ENCODE measurements at regions not wholly inside any gene's neighbourhood (a gene's known extent, or its start where the extent isn't known, plus 50 kb on each side); places are given as distances from the start of the nearest gene placed in this dataset.
A peak's percentile ranks its signal among the peaks of the same experiment; 100 is the strongest.
"Not testable (repeated sequence)": the region's sequence is repeated elsewhere in the genome, so short reads cannot be mapped to it uniquely, and the experiment has no call there.

DNA sequence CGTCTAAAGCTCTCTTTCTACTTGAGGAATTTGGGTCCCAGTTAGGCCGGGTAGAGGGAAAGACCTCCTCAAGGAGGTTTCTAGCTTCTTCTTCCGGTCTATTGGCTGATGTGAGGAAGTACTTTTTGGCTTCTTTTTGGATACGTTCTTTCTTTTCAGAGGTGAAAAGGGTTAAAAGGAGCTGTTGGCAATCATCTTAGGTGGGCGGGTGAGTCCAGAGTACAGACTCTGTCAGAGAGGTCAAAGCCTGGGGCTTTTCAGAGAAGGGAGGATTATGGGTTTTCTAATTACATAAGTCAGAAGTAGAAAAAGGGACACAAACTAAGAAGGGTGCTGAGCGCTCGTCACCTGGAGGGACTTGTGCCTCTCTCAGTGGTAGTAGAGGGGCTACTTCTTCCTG, 117.7 kb downstream of the UNC93B1 start:
- peak; percentile 21 to 39 for TF ChIP-seq POLR2A (IDR thresholded peaks at IDR 0.05)
- H3K9me3 ChIP-seq, H3K36me3 ChIP-seq, H3K4me1 ChIP-seq, H3K27me3 ChIP-seq: not testable (repeated sequence)
- Histone ChIP-seq H3K4me3 (peak overlapping the region in 3 of 4 donors; percentile 14 to 57 (median 47)), H3K27ac (peak overlapping the region; percentile 17 to 96 (median 78))
- peak in 1 of 3 donors; percentile 55 for DNase-seq

GRCh38 chr11:67885574-67885973, 118.3 kb downstream of the UNC93B1 start:
- not testable (repeated sequence) for H3K4me1 ChIP-seq, H3K36me3 ChIP-seq, H3K27me3 ChIP-seq, DNase-seq, H3K9me3 ChIP-seq
- Histone ChIP-seq H3K27ac (peak overlapping the region; percentile 26 to 96 (median 78)), H3K4me3 (peak overlapping the region in 2 of 4 donors; percentile 47 to 57)
- TF ChIP-seq, protein P1, sequence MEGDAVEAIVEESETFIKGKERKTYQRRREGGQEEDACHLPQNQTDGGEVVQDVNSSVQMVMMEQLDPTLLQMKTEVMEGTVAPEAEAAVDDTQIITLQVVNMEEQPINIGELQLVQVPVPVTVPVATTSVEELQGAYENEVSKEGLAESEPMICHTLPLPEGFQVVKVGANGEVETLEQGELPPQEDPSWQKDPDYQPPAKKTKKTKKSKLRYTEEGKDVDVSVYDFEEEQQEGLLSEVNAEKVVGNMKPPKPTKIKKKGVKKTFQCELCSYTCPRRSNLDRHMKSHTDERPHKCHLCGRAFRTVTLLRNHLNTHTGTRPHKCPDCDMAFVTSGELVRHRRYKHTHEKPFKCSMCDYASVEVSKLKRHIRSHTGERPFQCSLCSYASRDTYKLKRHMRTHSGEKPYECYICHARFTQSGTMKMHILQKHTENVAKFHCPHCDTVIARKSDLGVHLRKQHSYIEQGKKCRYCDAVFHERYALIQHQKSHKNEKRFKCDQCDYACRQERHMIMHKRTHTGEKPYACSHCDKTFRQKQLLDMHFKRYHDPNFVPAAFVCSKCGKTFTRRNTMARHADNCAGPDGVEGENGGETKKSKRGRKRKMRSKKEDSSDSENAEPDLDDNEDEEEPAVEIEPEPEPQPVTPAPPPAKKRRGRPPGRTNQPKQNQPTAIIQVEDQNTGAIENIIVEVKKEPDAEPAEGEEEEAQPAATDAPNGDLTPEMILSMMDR (IDR thresholded peaks at IDR 0.05): peak in 1 of 6 experiments; percentile 9

DNA sequence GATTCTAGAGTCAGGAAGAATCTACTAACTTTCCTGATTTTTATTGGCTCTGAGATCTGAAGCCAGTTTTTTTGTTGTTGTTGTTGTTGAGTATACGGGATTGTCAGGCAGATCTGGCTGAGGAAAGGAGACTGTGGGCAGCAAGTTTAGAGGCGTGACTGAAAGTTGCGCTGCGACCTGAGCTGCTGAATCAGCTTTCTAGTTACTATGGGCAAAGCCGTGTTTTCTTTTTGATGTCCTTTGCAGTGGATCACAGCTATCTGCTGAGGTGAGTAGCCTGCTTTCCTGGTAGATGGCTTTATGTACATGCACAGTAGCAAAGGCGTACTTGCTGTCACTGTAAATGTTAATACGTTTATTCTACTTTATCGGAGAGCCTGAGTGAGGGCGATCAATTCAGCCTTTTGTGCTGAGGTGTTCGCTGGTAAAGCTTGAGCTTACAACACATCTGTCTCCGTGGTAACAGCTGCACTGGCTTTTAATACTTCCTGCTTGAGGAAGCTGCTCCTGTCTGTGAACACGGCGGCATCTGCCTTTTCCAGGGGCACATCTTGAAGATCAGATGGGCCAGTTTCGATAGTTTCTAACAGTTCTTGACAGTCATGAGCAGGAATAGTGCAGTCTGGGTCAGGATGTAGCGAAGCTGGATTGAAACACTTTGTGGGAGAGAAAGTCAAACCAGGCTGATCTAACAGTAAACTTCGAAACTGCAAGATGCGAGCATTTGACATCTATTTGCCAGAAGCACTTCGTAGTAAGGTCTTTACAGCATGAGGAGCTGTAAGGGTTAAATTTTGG, 118.9 kb downstream of the UNC93B1 start:
- not testable (repeated sequence) for H3K9me3 ChIP-seq, H3K27me3 ChIP-seq, H3K4me1 ChIP-seq, H3K36me3 ChIP-seq
- peak overlapping the region in 3 of 4 donors; percentile 22 to 57 (median 47) for H3K4me3 ChIP-seq
- peak in 1 of 2 donors; percentile 6 for TF ChIP-seq POLR2A (IDR thresholded peaks at IDR 0.05)
- peak overlapping the region; percentile 26 to 96 (median 78) for H3K27ac ChIP-seq
- DNase-seq: peak in 1 of 3 donors; percentile 66

DNA sequence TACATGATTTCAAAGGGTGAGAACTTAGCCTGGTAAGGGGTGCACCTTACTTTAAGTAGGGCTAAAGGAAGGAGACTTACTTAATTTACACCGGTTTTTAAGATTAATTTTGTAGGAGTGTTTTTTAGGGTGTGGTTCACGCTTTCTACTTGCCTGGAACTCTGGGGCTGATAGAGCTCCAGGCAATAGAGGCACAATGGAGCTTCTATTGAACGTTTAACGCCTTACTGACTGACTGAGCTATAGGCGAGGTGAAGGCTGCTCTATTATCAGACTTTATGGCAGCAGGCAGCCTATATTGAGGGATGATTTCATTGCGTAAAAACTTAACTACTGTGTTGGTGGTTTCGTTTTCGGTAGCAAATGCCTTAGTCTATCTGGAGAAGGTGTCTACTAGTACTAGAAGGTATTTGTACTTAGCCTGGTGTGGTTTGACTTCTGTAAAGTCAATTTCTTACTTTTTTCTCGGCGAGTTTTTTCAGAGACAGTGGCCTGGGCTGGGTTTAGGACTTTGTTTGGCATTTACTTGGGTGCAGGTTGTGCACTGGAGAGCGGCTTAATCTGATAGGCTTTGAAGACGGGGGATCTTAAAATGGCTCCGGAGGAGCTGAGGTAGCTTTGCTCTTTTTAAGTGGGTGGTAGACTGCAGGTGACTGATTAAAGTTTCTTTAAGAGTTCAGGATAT, 119.7 kb downstream of the UNC93B1 start:
- not testable (repeated sequence) for H3K4me1 ChIP-seq, H3K9me3 ChIP-seq, DNase-seq, H3K36me3 ChIP-seq, H3K27me3 ChIP-seq
- TF ChIP-seq POLR2A (IDR thresholded peaks at IDR 0.05): peak; percentile 18 to 72
- peak overlapping the region in 3 of 4 donors; percentile 22 to 57 (median 47) for H3K4me3 ChIP-seq
- peak overlapping the region; percentile 26 to 96 (median 78) for H3K27ac ChIP-seq

- not testable (repeated sequence) for H3K4me3 ChIP-seq, H3K9me3 ChIP-seq, H3K27ac ChIP-seq, H3K4me1 ChIP-seq, H3K27me3 ChIP-seq, H3K36me3 ChIP-seq, DNase-seq
These were observed 121.6 kb downstream of the UNC93B1 start for GRCh38 chr11:67882304-67882703.

GRCh38 chr11:67881836-67882235, 122.1 kb downstream of the UNC93B1 start:
- not testable (repeated sequence) for H3K4me3 ChIP-seq, DNase-seq, H3K27ac ChIP-seq, H3K36me3 ChIP-seq, H3K9me3 ChIP-seq, H3K27me3 ChIP-seq, H3K4me1 ChIP-seq

GRCh38 chr11:67880594-67881196, 123.2 kb downstream of the UNC93B1 start:
- not testable (repeated sequence) for H3K27me3 ChIP-seq, H3K9me3 ChIP-seq, H3K4me3 ChIP-seq, H3K36me3 ChIP-seq, H3K4me1 ChIP-seq, H3K27ac ChIP-seq, DNase-seq

DNA sequence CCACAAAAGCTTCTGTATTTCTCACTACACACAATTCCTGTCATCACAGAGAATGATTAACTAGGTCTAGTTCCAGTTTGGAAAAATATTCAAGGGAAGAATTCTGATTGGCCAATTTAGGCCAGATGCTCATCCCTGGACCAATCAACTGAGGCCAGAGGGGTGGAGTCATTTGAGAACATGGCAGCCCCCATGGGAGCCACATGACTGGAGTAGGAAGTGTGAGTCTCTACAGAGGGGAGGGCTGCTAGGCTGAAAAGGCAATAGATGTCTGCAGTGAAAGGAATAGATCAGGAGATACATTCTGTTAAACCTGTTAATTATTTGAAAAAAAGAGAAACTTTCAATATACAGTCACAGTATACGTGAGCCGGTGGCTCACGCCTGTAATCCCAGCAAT, 125.2 kb downstream of the UNC93B1 start:
- not testable (repeated sequence) for H3K4me1 ChIP-seq, H3K36me3 ChIP-seq, H3K4me3 ChIP-seq, H3K27me3 ChIP-seq, DNase-seq, H3K9me3 ChIP-seq, H3K27ac ChIP-seq

DNA sequence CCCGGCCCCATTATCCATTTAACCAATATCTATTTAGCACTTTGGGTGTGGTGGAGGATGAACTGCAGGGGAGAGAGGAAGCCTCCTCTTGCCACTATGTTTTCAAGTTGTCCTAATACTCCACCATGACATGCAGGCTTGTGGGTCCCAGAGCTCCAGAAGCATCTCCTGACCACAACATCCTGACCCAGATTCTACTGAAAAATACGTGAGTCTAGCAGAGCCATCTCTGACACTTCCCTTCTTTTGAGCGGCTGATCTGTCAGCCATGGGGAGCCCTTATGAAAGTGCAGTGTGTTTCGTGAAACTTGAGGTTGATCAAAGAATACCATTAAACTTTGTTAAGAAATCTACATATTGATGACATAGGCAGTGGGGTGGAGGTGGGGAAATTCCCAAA, 126.6 kb downstream of the UNC93B1 start:
- not testable (repeated sequence) for DNase-seq, H3K4me1 ChIP-seq, H3K27me3 ChIP-seq, H3K36me3 ChIP-seq, H3K27ac ChIP-seq, H3K9me3 ChIP-seq, H3K4me3 ChIP-seq

GRCh38 chr11:67873223-67873622, 130.7 kb downstream of the UNC93B1 start:
- not testable (repeated sequence) for H3K36me3 ChIP-seq, DNase-seq, H3K4me1 ChIP-seq, H3K27me3 ChIP-seq, H3K9me3 ChIP-seq, H3K27ac ChIP-seq, H3K4me3 ChIP-seq

DNA sequence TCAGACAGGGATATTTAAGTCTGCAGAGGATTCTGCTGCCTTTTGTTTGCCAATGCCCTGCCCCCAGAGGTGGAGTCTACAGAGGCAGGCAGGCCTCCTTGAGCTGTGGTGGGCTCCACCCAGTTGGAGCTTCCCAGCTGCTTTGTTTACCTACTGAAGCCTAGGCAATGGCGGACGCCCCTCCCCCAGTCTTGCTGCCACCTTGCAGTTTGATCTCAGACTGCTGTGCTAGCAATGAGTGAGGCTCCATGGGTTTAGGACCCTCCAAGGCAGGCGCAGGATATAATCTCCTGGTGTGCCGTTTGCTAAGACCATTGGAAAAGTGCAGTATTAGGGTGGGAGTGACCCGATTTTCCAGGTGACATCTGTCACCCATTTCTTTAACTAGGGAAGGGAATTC, 132.7 kb downstream of the UNC93B1 start:
- DNase-seq, H3K9me3 ChIP-seq, H3K4me3 ChIP-seq: not testable (repeated sequence)

DNA sequence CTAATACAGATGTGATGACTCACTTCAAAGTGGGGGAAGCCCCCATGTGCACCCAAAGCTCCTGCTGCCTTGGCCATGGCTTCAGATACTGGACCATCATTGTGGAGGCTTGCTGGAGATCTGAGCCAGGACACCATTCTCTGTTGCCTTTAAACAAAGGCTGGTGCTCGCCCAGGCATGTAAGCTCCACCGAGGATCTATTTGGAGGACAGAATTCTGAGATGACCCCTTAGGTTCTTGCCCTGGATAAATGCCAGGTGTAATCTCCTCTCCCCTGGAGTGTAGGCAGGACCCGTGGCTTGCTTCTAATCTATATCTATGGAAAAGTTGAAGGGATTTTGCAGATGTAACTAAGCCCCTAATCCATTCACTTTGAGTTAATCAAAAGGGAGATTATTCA, 141.0 kb downstream of the UNC93B1 start:
- H3K4me3 ChIP-seq, DNase-seq, H3K27ac ChIP-seq, H3K27me3 ChIP-seq, H3K4me1 ChIP-seq, H3K9me3 ChIP-seq, H3K36me3 ChIP-seq: not testable (repeated sequence)

More for the DNA sequence above, 132.7 kb downstream of the UNC93B1 start:
- not testable (repeated sequence) for H3K27ac ChIP-seq, H3K27me3 ChIP-seq, H3K36me3 ChIP-seq, H3K4me1 ChIP-seq

Measured in Peyer's patch (tissue), 4 donors.